Erythroblast (primary cell): ENCODE measurements at regions not wholly inside any gene's neighbourhood (a gene's known extent, or its start where the extent isn't known, plus 50 kb on each side); places are given as distances from the start of the nearest gene placed in this dataset.

ENCODE experiments used
- GATA1 ChIP-seq: IDR thresholded peaks from 2 replicates; pipeline ENCODE4 v1.6.1; 2011; ENCODE audit warnings: low read depth, mild to moderate bottlenecking, control low read depth, low read length, moderate library complexity
- POLR2A ChIP-seq: IDR thresholded peaks from 2 replicates; pipeline ENCODE4 v1.6.1; 2011; ENCODE audit warnings: mild to moderate bottlenecking, low read length

DNA sequence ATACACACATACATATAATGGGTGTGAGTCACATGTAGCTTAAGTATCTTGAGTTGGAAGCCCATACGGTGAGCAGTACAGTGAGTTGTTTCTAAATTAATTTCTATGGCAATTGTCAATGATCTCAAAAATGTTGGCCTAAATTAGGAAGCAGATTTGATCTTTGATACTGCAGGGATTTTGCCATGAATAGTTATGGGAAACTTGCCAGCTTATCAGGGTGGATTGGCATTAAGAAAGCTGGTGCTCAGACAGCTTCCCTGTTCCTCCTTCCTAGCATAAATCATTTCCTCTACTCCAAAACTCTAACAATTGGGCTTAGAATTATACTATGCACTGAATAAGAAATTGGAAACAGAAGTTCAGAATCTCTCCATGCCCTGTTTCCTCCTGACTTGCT is 150.9 kb upstream of the FRMD6 start:
- no peak for TF ChIP-seq POLR2A
- TF ChIP-seq GATA1 = no peak
